ENCODE measurements at regions not wholly inside any gene's neighbourhood (a gene's known extent, or its start where the extent isn't known, plus 50 kb on each side); places are given as distances from the start of the nearest gene placed in this dataset.
"Not testable (repeated sequence)": the region's sequence is repeated elsewhere in the genome, so short reads cannot be mapped to it uniquely, and the experiment has no call there.

DNA sequence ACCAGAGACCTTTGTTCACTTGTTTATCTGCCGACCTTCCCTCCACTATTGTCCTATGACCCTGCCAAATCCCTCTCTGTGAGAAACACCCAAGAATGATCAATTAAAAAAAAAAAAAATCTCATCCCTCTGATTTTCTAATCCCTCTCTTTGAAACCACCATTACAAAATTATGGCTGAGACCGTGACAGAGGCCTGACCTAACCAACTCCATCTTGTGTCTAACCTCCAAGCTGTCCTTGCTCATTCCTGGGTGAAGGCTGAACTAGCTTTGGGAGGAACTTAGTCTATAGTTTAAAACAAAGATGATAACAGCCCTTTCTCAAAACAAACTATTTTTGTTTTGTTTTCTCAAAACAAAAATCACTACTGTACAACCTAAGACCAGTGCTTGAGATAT is 474.5 kb downstream of the TMEM114 start:
- H3K27me3 ChIP-seq (ENCODE audit: low read length) = no peaks in the 10 kb centered on the region
- H3K4me2 ChIP-seq (ENCODE audit: low read depth, low read length, poor library complexity, severe bottlenecking) = no peak overlapping the region
- no peak overlapping the region for H3K27ac ChIP-seq (ENCODE audit: low read depth, low read length)
- no peaks in the 10 kb centered on the region for H3K36me3 ChIP-seq (ENCODE audit: low read length)
- H3K79me2 ChIP-seq (ENCODE audit: insufficient read depth, low read length) = no peaks in the 10 kb centered on the region
- no peak overlapping the region for H3K9ac ChIP-seq (ENCODE audit: low read length)
- H3F3A ChIP-seq (ENCODE audit: insufficient read depth) = no peaks in the 10 kb centered on the region
- no peaks in the 10 kb centered on the region for H3K9me3 ChIP-seq (ENCODE audit: insufficient read depth, low read length)
- no peaks in the 10 kb centered on the region for H4K20me1 ChIP-seq (ENCODE audit: low read depth, low read length)
- TF ChIP-seq, protein P1, sequence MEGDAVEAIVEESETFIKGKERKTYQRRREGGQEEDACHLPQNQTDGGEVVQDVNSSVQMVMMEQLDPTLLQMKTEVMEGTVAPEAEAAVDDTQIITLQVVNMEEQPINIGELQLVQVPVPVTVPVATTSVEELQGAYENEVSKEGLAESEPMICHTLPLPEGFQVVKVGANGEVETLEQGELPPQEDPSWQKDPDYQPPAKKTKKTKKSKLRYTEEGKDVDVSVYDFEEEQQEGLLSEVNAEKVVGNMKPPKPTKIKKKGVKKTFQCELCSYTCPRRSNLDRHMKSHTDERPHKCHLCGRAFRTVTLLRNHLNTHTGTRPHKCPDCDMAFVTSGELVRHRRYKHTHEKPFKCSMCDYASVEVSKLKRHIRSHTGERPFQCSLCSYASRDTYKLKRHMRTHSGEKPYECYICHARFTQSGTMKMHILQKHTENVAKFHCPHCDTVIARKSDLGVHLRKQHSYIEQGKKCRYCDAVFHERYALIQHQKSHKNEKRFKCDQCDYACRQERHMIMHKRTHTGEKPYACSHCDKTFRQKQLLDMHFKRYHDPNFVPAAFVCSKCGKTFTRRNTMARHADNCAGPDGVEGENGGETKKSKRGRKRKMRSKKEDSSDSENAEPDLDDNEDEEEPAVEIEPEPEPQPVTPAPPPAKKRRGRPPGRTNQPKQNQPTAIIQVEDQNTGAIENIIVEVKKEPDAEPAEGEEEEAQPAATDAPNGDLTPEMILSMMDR (IDR thresholded peaks at IDR 0.05; ENCODE audit: insufficient read depth, low read length, poor library complexity, severe bottlenecking) = no peak
- TF ChIP-seq EZH2phosphoT487 (conservative IDR thresholded peaks at IDR 0.05; ENCODE audit: low read length) = no peak
- no peak overlapping the region for H3K4me3 ChIP-seq (ENCODE audit: insufficient read depth, low read length, poor library complexity, severe bottlenecking)
- no peaks in the 10 kb centered on the region for H3K9me2 ChIP-seq (replicated peaks; ENCODE audit: insufficient read depth, low read length)
- no peak overlapping the region for H2AFZ ChIP-seq (ENCODE audit: low read depth, low read length, severe bottlenecking)

GRCh38 chr16:8114941-8115340 is 475.4 kb downstream of the TMEM114 start:
- H3K9me2 ChIP-seq (replicated peaks; ENCODE audit: insufficient read depth, low read length); H2AFZ ChIP-seq (ENCODE audit: low read depth, low read length, severe bottlenecking); H3K9me3 ChIP-seq (ENCODE audit: insufficient read depth, low read length); H3K4me2 ChIP-seq (ENCODE audit: low read depth, low read length, poor library complexity, severe bottlenecking); H3K9ac ChIP-seq (ENCODE audit: low read length); H3K79me2 ChIP-seq (ENCODE audit: insufficient read depth, low read length); H3K4me3 ChIP-seq (ENCODE audit: insufficient read depth, low read length, poor library complexity, severe bottlenecking); H3K27me3 ChIP-seq (ENCODE audit: low read length); H3K36me3 ChIP-seq (ENCODE audit: low read length); H3K27ac ChIP-seq (ENCODE audit: low read depth, low read length); H4K20me1 ChIP-seq (ENCODE audit: low read depth, low read length); H3F3A ChIP-seq (ENCODE audit: insufficient read depth): not testable (repeated sequence)

GRCh38 chr16:8113843-8114242 is 476.5 kb downstream of the TMEM114 start:
- H3K9me3 ChIP-seq (ENCODE audit: insufficient read depth, low read length) = no peaks in the 10 kb centered on the region
- H3K36me3 ChIP-seq (ENCODE audit: low read length) = no peaks in the 10 kb centered on the region
- H3F3A ChIP-seq (ENCODE audit: insufficient read depth) = no peaks in the 10 kb centered on the region
- H4K20me1 ChIP-seq (ENCODE audit: low read depth, low read length) = no peaks in the 10 kb centered on the region
- H3K9me2 ChIP-seq (replicated peaks; ENCODE audit: insufficient read depth, low read length) = no peaks in the 10 kb centered on the region
- H3K79me2 ChIP-seq (ENCODE audit: insufficient read depth, low read length) = no peaks in the 10 kb centered on the region
- no peak overlapping the region for H3K4me2 ChIP-seq (ENCODE audit: low read depth, low read length, poor library complexity, severe bottlenecking)
- H3K27me3 ChIP-seq (ENCODE audit: low read length) = no peaks in the 10 kb centered on the region
- H3K9ac ChIP-seq (ENCODE audit: low read length) = no peak overlapping the region
- TF ChIP-seq, protein P1 (IDR thresholded peaks at IDR 0.05; ENCODE audit: insufficient read depth, low read length, poor library complexity, severe bottlenecking) = no peak
- no peak for TF ChIP-seq EZH2phosphoT487 (conservative IDR thresholded peaks at IDR 0.05; ENCODE audit: low read length)
- H2AFZ ChIP-seq (ENCODE audit: low read depth, low read length, severe bottlenecking) = no peak overlapping the region
- no peak overlapping the region for H3K27ac ChIP-seq (ENCODE audit: low read depth, low read length)
- no peak overlapping the region for H3K4me3 ChIP-seq (ENCODE audit: insufficient read depth, low read length, poor library complexity, severe bottlenecking)

- Histone ChIP-seq H3K79me2 (ENCODE audit: insufficient read depth, low read length) (no peaks in the 10 kb centered on the region), H3F3A (ENCODE audit: insufficient read depth) (no peaks in the 10 kb centered on the region), H3K36me3 (ENCODE audit: low read length) (no peaks in the 10 kb centered on the region), H3K9me2 (replicated peaks; ENCODE audit: insufficient read depth, low read length) (no peaks in the 10 kb centered on the region), H3K4me2 (ENCODE audit: low read depth, low read length, poor library complexity, severe bottlenecking) (no peak overlapping the region), H4K20me1 (ENCODE audit: low read depth, low read length) (no peaks in the 10 kb centered on the region), H3K27ac (ENCODE audit: low read depth, low read length) (no peak overlapping the region), H3K9me3 (ENCODE audit: insufficient read depth, low read length) (no peaks in the 10 kb centered on the region), H3K9ac (ENCODE audit: low read length) (no peak overlapping the region), H3K27me3 (ENCODE audit: low read length) (no peaks in the 10 kb centered on the region), H2AFZ (ENCODE audit: low read depth, low read length, severe bottlenecking) (no peak overlapping the region), H3K4me3 (ENCODE audit: insufficient read depth, low read length, poor library complexity, severe bottlenecking) (no peak overlapping the region)
- TF ChIP-seq, protein P1 (IDR thresholded peaks at IDR 0.05; ENCODE audit: insufficient read depth, low read length, poor library complexity, severe bottlenecking) = no peak
- no peak for TF ChIP-seq EZH2phosphoT487 (conservative IDR thresholded peaks at IDR 0.05; ENCODE audit: low read length)
Measured at GRCh38 chr16:8110572-8111514, 479.5 kb downstream of the TMEM114 start.
